ENCODE measurements at regions not wholly inside any gene's neighbourhood (a gene's known extent, or its start where the extent isn't known, plus 50 kb on each side); places are given as distances from the start of the nearest gene placed in this dataset.

GRCh38 chr4:166377578-166377977, 504.5 kb downstream of the TLL1 start:
- TF ChIP-seq, protein P1, sequence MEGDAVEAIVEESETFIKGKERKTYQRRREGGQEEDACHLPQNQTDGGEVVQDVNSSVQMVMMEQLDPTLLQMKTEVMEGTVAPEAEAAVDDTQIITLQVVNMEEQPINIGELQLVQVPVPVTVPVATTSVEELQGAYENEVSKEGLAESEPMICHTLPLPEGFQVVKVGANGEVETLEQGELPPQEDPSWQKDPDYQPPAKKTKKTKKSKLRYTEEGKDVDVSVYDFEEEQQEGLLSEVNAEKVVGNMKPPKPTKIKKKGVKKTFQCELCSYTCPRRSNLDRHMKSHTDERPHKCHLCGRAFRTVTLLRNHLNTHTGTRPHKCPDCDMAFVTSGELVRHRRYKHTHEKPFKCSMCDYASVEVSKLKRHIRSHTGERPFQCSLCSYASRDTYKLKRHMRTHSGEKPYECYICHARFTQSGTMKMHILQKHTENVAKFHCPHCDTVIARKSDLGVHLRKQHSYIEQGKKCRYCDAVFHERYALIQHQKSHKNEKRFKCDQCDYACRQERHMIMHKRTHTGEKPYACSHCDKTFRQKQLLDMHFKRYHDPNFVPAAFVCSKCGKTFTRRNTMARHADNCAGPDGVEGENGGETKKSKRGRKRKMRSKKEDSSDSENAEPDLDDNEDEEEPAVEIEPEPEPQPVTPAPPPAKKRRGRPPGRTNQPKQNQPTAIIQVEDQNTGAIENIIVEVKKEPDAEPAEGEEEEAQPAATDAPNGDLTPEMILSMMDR (IDR thresholded peaks at IDR 0.05): no peak
- TF ChIP-seq POLR2A (IDR thresholded peaks at IDR 0.05; ENCODE audit: low read depth) (no peak), EP300 (IDR thresholded peaks at IDR 0.05) (no peak)

Measured in esophagus muscularis mucosa (tissue), 4 donors.